GM21526 (cell line): ENCODE measurements at regions not wholly inside any gene's neighbourhood (a gene's known extent, or its start where the extent isn't known, plus 50 kb on each side); places are given as distances from the start of the nearest gene placed in this dataset.
"Not testable (repeated sequence)": the region's sequence is repeated elsewhere in the genome, so short reads cannot be mapped to it uniquely, and the experiment has no call there.

ENCODE experiments used
- ATAC-seq: cut with Tn5 transposase; IDR thresholded peaks from one replicate; pipeline ENCODE4 v1.9.1; 2021; ENCODE audit warnings: moderate library complexity; ENCODE audit not compliant: unreplicated experiment, low FRiP score

DNA sequence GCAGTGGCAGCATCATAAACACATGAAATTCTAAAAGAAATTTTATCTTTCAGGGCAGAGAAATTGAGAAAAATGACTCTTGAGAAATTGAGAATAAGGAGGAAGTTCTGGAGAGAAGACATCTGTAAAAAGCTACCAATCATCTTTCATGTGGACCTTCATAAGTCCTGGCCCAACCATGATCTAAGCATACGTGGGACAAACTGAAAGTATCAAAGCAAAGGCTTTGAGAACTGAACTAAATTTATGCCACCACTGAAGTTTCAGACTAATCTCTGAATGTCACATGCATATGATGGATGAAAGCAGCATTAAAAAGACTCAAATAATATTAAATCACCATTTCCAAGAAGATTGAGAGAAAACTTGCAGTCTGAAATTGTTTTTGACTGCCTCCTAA is 1502.8 kb upstream of the LRRTM3 start:
- ATAC-seq: no peak

DNA sequence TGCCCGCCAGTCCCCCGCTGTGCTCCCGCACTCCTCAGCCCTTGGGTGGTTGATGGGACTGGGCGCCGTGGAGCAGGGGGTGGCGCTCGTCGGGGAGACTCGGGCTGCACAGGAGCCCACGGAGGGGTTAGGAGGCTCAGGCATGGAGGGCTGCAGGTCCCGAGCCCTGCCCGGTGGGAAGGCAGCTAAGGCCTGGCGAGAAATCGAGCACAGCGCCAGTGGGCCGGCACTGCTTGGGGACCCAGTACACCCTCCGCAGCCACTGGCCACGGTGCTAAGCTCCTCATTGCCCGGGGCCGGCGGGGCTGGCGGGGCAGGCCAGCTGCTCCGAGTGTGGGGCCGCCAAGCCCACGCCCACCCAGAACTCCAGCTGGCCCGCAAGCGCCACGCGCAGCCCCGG is 1496.5 kb upstream of the LRRTM3 start:
- ATAC-seq: not testable (repeated sequence)

DNA sequence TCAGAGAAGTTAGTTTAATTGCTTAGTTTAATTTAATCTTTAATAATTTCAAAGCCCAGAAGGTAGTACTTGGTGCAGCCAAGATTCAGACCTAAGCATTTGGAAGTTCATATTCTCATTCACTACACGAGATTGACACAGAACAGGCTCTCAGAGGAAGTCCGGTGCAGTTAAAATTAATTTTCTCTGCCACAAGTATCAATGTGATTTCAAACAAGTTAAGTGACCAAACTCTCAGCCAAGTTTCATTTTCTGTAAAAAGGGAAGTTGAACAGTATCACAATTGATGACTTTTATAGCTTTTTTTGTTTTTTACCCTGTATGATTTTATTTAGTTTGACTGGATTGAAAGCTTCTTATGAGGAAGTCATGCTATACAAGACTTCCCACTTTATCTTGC is 1494.9 kb upstream of the LRRTM3 start:
- no peak for ATAC-seq

DNA sequence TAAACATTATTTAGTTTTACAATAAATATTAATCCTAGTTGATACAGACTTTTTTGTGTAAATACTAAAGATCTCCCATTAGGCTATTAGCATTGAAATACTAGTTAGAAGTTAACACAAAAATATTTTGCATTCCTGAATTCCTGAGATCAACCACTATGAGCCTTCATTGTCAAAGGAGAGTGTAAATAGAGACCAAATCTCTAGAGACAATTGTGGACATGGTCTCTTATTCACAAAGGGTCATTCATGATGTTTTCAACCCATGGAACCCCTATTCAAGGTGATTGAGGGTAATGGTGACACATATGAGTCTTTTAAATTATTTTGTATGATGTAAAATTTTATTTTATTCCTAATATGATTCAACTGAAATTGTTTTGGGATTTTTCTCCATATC is 1454.8 kb upstream of the LRRTM3 start:
- ATAC-seq: no peak

DNA sequence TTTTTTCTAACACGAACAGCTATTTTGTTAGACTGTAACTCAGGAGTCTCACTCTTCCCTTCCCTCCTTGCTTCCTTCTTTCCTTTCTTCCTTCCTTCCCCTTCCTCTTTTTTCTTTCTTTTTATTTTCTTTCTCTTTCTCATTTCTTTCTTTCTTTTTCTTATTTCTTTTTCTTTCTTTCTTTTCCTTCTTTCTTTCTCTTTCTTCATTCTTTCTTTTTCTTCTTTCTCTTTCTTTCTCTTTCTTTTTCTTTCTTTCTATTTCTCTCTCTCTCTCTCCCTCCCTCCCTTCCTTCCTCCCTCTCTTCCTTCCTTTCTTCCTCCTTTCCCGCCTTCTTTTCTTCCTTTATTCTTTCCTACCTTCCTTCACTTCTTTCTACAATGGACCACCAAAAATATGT is 1443.0 kb upstream of the LRRTM3 start:
- ATAC-seq: no peak

DNA sequence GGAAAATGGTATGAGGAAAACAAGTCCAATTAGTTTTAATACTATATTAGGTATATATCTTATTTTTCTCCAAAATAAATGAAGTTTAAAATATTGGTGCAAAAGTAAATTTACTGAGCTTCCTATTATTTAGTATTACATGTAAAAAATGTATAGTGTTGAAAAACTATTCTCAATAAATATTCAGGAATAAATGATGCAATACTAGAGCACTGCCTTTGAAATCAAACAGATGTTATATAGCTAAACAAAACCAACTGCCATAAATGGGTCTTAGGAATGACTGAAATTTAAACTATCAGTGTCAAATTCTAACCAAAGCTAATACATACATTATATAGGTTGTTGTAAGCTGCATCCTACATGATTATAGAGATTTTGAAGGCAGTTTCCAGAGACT is 1434.0 kb upstream of the LRRTM3 start:
- no peak for ATAC-seq

DNA sequence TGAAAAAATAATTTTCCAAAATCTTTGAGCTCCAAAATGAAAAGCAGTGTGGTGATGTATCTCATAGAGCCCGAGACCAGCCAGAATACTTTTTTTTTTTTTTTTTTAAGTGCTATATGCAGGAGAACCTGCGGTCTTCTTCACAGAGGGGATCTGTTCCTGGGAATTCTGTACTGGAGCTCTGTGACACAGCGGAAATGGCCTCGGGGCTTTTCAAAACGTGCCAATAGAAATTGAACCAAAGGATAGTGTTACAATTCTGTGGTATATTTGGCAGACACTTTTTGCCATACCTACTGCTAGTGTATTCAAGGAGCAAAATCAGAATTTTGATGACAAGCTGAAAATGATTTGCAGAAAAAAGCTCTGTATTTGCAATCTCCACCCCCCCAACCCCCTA is 1429.3 kb upstream of the LRRTM3 start:
- no peak for ATAC-seq

DNA sequence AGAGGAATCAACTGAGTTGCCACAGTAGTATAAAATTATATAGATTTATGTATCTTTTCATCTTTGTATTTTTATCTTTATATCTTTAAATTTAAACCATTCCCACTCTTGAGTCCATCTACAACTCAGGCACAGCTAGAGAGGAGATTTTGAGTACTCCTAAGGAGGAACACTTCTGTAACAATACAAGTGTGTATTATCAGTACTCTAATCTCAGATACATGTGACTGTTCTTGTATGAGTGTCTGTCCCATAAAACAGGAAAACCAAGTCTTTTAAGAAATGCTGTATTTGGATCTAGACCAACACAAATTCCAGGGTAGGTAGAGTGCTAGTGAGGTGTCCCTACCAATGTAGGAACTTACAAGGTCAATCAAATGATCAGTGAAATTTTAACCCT is 1428.0 kb upstream of the LRRTM3 start:
- ATAC-seq: no peak

DNA sequence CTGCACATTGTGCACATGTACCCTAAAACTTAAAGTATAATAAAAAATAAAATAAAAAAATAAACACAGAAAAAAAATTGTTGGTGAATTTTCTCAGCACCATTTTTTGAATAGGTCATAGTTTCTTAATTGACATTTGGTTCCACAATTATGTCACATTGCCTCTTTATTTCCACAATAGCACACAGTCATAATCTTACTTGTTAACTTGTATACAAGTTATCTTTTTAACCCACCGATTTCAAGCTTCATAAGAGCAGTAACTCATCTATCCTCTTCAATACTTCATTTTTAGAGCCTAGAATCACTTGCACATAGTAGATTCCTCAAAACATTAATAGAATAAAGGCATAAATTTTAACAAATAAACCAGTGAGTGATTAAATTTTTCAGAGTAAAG is 1425.1 kb upstream of the LRRTM3 start:
- ATAC-seq: no peak

DNA sequence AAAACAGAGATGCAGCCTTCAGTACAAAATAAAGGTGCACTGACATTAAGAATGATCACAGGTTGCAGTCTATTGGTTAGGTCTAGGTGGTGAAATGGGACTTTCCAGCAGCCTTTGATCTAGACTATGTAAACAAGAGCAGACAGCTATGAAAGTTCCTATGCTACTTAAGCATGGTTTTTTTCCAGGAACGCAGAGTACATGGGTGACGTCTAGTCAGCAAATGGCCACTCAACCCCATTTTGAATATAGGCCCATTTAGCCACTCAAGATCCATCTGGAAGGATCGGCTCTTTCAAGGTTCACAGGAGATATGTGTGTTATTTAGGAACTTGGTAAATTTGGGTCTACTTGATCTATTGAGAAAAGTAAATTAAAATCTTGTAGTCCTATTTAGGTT is 1424.6 kb upstream of the LRRTM3 start:
- no peak for ATAC-seq

DNA sequence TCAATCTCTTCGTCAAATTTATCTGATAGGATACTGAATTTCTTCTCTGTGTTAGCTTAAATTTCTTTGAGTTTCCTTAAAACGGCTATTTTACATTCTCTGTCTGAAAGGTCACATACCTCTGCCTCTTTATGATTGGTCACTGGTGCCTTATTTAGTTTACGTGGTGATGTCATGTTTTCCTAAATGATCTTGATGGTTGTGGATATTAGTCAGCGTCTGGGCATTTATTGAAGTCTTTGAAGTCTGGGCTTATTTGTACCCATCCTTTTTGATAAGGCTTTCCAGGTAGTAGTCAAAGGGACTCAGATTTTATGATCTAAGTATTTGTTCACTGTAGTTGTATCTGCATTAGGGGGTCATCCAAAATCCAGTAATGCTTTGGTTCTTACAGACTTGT is 1407.5 kb upstream of the LRRTM3 start:
- no peak for ATAC-seq

DNA sequence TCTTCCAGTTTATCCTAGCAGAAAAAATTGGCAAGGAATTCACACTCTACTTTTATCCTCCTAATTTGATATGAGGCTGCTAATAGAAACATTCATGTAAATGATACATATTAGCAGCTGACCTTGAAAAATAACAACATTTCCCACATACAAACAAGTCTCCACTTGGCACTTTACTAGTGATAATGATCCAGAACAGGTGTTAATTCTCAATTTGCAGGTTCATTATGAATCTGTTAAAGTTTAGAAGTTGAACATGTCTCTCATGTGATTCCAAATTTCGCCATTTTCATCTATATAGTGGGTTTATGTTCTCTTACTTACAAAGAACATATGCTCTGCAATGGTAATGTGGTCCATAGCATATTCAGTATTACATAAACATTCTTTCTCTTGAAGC is 1396.8 kb upstream of the LRRTM3 start:
- no peak for ATAC-seq

DNA sequence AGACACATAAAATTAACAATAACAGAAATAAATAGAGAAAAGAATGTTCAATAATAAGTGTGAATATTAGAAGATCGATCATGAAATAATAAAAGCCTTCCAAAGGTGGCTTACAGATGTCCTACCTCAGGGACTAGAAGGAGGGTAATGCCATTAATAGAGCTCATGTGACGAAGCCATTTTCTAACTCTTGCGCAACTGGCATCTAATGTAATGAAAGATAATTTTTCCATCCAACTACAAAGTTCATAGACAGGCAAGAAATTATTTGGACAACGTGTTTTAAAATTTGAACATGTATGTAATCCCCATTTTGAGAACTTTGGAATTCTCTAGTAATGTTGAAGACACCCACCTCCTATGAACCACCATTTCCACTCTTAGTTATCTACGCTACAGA is 1394.3 kb upstream of the LRRTM3 start:
- ATAC-seq: no peak

DNA sequence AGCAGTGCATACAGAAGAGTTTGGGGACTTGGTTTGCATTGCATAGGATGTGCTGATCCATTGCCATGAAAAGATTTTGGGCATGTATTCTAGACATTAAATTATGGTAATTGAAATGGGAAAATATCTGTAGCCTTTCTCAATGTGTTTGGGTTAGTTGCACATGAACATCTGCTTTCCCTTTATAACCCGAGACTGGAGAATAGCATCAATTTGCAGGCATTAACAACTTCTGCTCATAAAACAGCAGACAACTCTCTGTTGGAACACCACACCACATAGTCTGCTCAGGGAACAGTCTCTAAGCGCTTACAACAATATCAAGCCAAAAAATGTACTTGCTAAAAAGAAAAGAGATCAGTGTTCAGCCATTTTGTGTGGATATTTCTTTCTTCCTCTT is 1391.1 kb upstream of the LRRTM3 start:
- ATAC-seq: no peak

DNA sequence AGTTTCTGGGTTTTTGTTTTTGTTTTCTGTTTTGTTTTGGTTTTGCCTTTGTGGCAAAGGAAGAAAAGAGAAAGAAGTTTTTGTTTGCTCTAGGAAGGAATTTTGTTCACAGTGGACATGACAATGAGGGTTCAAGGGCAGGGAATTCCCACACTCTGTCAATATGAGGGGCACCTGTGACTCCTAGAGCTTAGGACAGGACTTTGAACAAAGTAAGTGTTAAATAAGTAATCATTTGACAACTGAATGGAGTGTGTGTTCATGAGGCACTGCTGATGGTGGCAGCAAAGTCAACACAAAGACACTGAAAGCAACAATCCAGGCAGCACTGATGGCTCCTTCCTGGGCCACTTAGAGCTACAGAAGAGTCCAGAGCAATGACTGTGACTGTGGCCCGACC is 1381.1 kb upstream of the LRRTM3 start:
- no peak for ATAC-seq

DNA sequence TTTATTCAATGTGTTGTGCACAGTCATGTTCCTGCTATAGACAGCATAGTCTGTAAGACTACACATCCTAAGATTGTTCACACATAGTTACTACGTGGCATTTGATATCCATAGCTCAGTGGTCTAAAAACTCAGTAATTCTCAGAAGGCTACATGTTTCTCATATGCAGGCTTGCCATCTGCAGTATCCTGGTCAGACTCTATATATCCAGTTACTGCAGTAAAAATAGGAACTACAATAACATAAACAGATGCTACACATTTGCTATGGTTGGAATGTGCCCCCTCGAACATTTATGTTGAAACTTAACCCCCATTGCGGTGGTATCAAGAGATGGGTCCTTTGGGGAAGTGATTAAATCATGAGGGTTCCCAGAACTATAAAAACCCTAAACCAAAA is 1377.8 kb upstream of the LRRTM3 start:
- no peak for ATAC-seq

DNA sequence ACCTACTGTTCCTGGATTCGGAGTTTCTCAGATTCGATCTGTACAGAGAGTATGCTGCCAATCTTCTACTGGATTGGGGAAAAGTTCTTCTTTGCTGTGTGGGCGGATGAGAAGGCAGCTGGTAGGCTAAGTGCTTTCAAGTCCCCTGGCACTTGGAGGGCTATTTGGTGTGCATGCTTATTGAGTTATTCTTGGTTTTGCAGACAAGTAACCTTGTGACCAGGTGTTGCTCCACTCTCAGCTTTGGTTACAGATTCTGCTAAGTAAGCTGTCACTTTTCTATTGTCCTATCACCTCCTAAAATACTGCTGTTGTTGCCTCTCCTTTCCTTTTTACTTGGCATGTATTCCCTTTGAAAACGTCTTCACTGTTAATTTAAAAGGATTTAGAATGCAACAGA is 1375.1 kb upstream of the LRRTM3 start:
- ATAC-seq: no peak

DNA sequence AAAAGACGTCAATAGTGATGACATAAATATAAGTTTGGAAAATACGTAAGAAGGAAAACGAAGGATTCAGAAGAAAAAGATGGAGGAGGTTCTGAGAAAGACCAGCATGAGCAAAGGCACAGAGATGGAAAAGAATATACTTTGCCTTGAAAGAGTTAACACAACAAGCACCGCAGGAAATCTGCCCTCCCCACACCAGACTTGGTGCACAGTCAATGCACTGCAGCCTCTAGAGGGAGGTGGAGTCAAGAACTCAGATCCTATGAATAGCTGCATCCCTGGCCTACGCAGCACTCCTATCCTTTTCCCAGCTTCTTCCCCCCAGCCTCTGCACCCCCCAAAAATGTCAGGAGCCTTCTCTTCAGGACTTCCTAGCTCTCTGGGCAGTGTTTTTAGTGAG is 1370.6 kb upstream of the LRRTM3 start:
- ATAC-seq: no peak

DNA sequence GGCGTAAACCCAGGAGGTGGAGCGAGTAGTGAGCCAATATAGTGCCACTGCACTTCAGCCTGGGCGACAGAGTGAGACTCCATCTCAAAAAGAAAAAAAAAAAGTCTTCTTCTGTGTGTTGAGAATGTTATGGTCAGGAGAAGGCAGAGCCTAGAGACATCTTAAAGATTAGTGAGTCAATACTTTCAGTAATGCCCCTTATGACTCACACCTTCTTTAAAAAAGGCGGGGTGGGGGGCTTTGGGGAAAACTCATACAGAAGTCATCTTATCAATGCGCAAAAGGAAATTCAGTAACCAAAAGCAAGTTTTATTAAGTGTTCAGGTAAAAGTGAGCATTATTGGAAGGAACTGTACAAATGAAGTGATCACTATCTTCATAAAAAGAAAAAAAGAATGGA is 1369.8 kb upstream of the LRRTM3 start:
- no peak for ATAC-seq

DNA sequence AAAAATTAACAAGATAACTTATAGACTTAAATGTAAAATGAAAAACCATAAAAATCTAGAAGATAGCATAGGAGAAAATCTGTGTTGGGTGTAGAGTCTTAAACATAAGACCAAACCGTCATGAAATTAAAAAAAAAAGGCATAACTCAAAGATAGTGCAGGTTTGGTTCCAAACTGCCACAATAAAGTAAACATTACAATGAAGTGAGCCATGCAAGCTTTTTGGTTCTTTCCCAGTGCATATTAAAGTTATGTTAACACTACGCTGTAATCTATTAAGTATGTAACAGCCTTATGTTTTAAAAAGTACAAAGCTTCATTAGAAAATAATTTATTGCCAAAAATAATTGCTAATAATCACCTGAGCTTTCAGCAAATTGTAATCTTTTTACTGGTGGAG is 1366.5 kb upstream of the LRRTM3 start:
- ATAC-seq: no peak

DNA sequence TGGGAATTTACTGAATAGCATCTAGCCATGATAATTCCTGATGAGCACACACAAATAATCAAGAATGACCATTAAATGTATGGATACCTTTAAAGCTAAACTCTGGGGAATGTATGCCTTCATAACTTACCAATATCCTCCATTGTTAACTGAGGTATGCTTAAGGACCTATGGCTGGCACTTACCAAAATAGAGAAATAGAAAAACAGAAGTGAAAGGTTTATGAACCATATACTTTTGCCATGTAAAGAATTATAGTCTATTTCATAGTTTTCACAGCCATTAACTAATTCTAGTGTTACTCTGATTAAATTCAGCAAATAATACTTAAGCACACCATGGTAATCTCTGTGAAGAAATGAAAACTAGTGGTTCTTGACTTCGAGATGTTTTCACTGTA is 1360.6 kb upstream of the LRRTM3 start:
- no peak for ATAC-seq

DNA sequence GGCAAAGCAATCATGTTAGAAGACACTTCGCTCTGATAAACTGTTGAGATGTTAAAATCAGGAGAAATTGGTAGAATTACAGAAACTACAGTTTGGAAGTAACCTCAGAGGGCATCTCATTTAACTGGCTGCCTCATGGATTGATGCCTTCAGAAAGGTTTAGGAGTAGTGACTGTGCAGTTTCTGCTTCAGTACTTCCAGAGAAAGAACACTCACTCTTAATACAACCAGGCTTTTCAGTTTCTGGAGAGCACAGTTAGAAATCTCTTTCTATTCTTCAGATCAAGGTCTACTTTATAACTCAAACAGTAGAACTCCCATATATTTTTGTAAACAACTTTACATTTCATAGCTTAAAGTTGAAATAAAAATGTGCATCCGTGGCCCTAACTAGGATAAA is 1358.9 kb upstream of the LRRTM3 start:
- ATAC-seq: no peak

DNA sequence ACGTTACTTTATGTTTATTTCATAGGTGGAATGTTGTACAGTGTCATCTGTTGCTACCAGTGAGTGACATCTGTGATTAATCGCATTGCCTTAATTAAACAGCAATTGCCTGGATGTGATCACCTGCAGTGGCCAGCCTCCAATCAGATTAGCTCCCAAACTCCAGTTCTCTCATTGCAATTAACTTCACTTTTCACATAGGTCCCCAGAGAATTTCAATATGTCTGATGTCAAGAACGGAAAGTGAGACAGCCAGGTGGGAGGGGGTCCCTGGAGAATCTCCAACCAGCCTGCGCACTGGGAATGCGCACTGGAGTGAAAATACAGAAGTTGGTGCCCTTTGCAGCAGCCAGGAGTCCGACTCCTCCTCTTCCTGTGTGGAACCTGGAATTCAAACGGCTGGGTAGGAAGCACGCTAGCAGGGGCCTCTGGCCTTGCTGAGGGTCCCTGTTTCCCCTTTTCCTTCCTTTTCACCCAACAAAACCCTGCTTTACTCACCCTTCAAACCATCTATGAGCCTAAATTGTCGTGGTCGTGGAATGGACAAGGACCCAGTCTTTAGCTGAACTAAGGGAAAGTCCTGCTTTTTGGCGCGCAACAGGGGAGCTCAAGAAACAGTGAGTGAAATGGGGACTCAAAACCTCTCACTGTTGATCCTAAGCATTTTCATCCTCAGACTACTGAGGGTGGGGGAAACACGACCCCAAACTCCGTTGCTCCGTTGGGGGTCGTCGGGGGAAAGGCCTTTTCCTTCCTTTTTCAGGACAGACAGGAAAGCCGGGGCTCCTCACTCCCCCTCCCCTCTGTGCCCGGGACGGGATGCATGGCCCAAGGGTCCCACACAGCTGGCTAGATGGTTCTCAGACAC is 1355.5 kb upstream of the LRRTM3 start:
- no peak for ATAC-seq
